Ovary (tissue), 7 donors: ENCODE measurements at regions not wholly inside any gene's neighbourhood (a gene's known extent, or its start where the extent isn't known, plus 50 kb on each side); places are given as distances from the start of the nearest gene placed in this dataset.

Source experiments
- DNase-seq, 5 donors: peaks; one replicate each; pipeline ENCODE4 v3.0.0-alpha.2; 2019 to 2020
- H3K27ac ChIP-seq, 2 donors: fragments of 200-600 bp; one replicate each; pipeline versions ENCODE4 v1.5.1 to v1.8.0; 2019 to 2022
- H3K27me3 ChIP-seq: fragments of 200-600 bp; one replicate; pipeline ENCODE4 v1.8.0; 2022
- H3K36me3 ChIP-seq: fragments of 200-600 bp; sonication (generic); one replicate; pipeline ENCODE4 v1.5.1; 2019
- H3K4me1 ChIP-seq: one replicate; pipeline ENCODE4 v1.8.1; 2013; ENCODE audit warnings: mild to moderate bottlenecking, moderate library complexity; ENCODE audit not compliant: insufficient read depth
- H3K4me3 ChIP-seq: fragments of 200-600 bp; sonication (generic); one replicate; pipeline ENCODE4 v1.5.1; 2017
- H3K9me3 ChIP-seq, 2 donors: fragments of 200-600 bp in 1 of 2; sonication (generic) in 1 of 2; one replicate each; pipeline versions ENCODE4 v1.5.1 to v1.8.1; 2013 to 2019; ENCODE audit warnings: mild to moderate bottlenecking in 1 of 2, moderate library complexity in 1 of 2
- CTCF ChIP-seq, 3 donors: fragments of 450-650 bp in 2 of 3; fragments of 200-600 bp in 1 of 3; IDR thresholded peaks; one replicate each; pipeline versions ENCODE4 v1.5.1 to v1.8.0; 2016 to 2022; ENCODE audit warnings: antibody characterized with exemption in 3 of 3, mild to moderate bottlenecking in 1 of 3
- EP300 ChIP-seq: sonication (generic); formaldehyde crosslinking; IDR thresholded peaks from one replicate; pipeline ENCODE4 v1.6.1; 2017; ENCODE audit warnings: antibody characterized with exemption
- POLR2A ChIP-seq: fragments of 450-650 bp; IDR thresholded peaks from one replicate; pipeline ENCODE4 v1.6.1; 2017; ENCODE audit warnings: antibody characterized with exemption, mild to moderate bottlenecking, moderate library complexity
- WGBS, 3 donors: extraction: QIAGEN DNeasy Blood & Tissue Kit in 1 of 3; methylation state at CpG; one replicate each; pipeline versions ENCODE4 v1.1.5 to v1.1.7; 2013 to 2017; 5-methylcytosine and 5-hydroxymethylcytosine counted together
- intact Hi-C, 4 donors: fragments of 100-400 bp; cut with DNase I; formaldehyde crosslinking; loops; one replicate each; pipeline versions ENCODE4 v1.11.0 to v1.15.1; 2022 to 2023
- donor health status: DM: no; HTN: no; CAD: no; lungs with moderate emphysema.
- donor health status: DM: no; HTN: no; CAD: no.
- donor health status: Bipolar disorder and iron deficiency.
- donor health status: DM: no; HTN: no; CAD: no.
- donor health status: DM: yes; HTN: yes; CAD: no.

- no peak for TF ChIP-seq POLR2A
- TF ChIP-seq EP300: no peak
- no peak for TF ChIP-seq CTCF (IDR thresholded peaks at IDR 0.05)
- Histone ChIP-seq H3K36me3 (no peaks in the 10 kb centered on the region), H3K9me3 (no peaks in the 10 kb centered on the region), H3K4me3 (no peak overlapping the region), H3K27ac (no peak overlapping the region), H3K27me3 (no peaks in the 10 kb centered on the region), H3K4me1 (no peaks in the 10 kb centered on the region)
- DNase-seq: no peak
- intact Hi-C loops: no loop called here
Observed at GRCh38 chr12:84685379-84685778, 227.2 kb downstream of the SLC6A15 start.

DNA sequence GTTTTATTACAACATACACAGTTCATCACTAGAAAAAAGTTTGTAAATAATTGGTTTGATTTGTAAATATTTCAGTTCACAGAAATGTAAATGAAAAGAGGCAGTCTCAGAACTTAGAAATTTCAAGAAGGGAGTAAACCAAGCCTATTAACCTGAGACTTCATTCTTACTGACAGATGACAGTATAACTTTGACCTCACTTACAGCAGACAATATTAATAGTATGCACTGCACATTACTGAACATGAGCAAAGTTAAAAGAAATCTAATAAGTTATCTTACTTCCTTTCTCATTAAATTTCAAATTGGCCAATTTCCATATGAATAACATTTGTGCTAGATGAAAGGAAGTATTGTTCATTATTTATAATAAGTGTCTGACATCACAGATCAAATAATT is 235.8 kb downstream of the SLC6A15 start:
- DNase-seq: no peak
- Histone ChIP-seq H3K4me1 (no peaks in the 10 kb centered on the region), H3K27ac (no peak overlapping the region), H3K4me3 (no peak overlapping the region), H3K36me3 (no peaks in the 10 kb centered on the region), H3K27me3 (no peaks in the 10 kb centered on the region), H3K9me3 (no peaks in the 10 kb centered on the region)
- intact Hi-C loops: no loop called here
- TF ChIP-seq CTCF (IDR thresholded peaks at IDR 0.05): no peak
- no peak for TF ChIP-seq POLR2A
- TF ChIP-seq EP300: no peak

DNA sequence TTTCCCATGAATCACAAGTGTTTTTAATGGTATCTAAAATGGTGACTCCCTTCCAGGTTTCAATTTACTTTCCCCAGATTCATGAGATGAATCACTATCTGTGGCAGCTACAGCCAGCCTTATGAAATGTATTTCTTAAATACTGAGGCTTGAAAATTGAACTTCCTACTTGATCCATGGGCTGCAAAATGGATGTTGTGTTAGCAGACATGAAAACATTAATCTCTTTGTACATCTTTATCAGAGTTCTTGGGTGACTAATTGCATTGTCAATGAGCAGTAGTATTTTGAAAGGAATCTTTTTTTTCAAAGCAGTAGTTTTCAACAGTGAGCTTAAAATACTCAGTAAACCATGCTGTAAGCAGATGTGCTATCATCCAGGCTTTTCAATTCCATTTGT is 250.8 kb downstream of the SLC6A15 start:
- H3K4me3 ChIP-seq: no peak overlapping the region
- H3K27me3 ChIP-seq: no peaks in the 10 kb centered on the region
- no peak for TF ChIP-seq EP300
- TF ChIP-seq POLR2A: no peak
- TF ChIP-seq CTCF (IDR thresholded peaks at IDR 0.05): no peak
- no peak overlapping the region for H3K27ac ChIP-seq
- H3K36me3 ChIP-seq: no peaks in the 10 kb centered on the region
- DNase-seq: no peak
- intact Hi-C loops: no loop called here
- no peaks in the 10 kb centered on the region for H3K4me1 ChIP-seq
- H3K9me3 ChIP-seq: no peaks in the 10 kb centered on the region

- no peak overlapping the region for H3K27ac ChIP-seq
- DNase-seq: no peak
- H3K36me3 ChIP-seq: no peaks in the 10 kb centered on the region
- no peaks in the 10 kb centered on the region for H3K27me3 ChIP-seq
- 15 to 41% (median 21%) methylated on average over 1 of the region's 1 CpG for WGBS, 3 donors
- no peaks in the 10 kb centered on the region for H3K4me1 ChIP-seq
- intact Hi-C loops: no loop called here
- H3K9me3 ChIP-seq: no peaks in the 10 kb centered on the region
- no peak overlapping the region for H3K4me3 ChIP-seq
- TF ChIP-seq POLR2A (no peak), CTCF (IDR thresholded peaks at IDR 0.05) (no peak), EP300 (no peak)
Observed at GRCh38 chr12:84660139-84660538, 252.5 kb downstream of the SLC6A15 start.

DNA sequence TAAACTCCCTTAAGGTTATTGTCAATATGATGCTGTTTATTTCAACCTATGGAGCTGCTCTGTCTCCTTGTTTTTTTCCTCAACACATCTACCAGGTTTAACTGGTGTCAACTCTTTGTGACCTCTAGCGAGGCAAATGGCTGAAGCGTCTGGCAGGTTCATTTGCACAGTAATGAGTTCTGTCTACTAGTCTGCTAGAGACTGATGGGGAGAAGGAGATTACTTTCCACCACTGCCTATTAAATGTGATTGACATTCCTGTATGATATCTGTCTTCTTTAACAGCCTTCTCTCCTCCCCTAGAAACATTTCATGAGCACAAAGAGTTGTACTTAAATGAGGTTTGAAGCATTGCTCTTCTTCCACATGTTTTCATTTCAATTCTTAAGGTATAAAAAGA is 253.7 kb downstream of the SLC6A15 start:
- 59 to 62% (median 59%) methylated on average over 2 of the region's 2 CpGs for WGBS, 3 donors
- intact Hi-C loops: no loop called here
- DNase-seq: no peak
- Histone ChIP-seq H3K27ac (no peak overlapping the region), H3K4me1 (no peaks in the 10 kb centered on the region), H3K9me3 (no peaks in the 10 kb centered on the region), H3K4me3 (no peak overlapping the region), H3K36me3 (no peaks in the 10 kb centered on the region), H3K27me3 (no peaks in the 10 kb centered on the region)
- TF ChIP-seq EP300: no peak
- no peak for TF ChIP-seq CTCF (IDR thresholded peaks at IDR 0.05)
